ENCODE measurements at regions not wholly inside any gene's neighbourhood (a gene's known extent, or its start where the extent isn't known, plus 50 kb on each side); places are given as distances from the start of the nearest gene placed in this dataset.

DNA sequence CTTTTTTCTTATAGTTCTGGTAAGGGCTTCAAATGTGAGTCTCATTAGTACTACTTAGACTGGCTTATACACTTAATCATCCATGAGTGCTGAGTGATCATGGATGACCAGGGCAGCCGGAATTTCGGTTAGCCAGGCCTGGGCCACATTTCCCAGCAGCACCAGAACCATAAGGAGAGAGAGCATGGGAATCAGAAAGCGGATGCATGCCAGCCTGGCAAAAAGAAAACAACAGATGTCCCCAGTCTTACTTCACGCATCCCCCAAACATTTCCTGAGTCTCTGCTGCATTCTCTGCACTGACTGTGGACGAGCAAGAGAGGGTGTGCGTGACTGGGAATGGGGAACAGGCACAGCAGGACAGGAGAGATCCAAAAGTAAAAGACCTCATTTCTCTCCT lies 371.1 kb upstream of the ZNF608 start:
- H3K4me3 ChIP-seq (ENCODE audit: low read depth, low read length): no peak overlapping the region
- TF ChIP-seq CTCF (IDR thresholded peaks at IDR 0.05; ENCODE audit: control insufficient read depth, extremely low read depth, insufficient read depth): no peak
- no peak for DNase-seq (ENCODE audit: low read depth)

DNA sequence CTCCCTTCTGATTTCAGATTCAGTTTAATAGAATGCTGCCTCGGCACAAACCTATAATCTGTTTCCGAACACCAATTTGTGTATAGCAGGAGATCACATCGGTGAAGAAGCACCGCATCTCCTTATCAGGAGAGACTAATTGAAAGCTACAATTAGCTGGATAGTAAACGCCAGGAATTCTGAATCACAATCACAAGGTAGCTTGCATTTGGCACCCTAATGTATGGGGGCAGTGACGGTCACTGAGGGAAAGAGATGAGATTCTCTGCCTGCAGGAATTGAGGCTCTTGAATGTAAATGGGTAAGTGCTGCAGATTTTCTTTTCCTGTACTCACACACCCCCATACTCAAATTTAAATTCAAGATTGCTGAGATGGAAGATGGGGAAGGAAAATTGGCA lies 373.6 kb upstream of the ZNF608 start:
- no peak for DNase-seq (ENCODE audit: low read depth)
- no peak overlapping the region for H3K4me3 ChIP-seq (ENCODE audit: low read depth, low read length)
- TF ChIP-seq CTCF (IDR thresholded peaks at IDR 0.05; ENCODE audit: control insufficient read depth, extremely low read depth, insufficient read depth): no peak

DNA sequence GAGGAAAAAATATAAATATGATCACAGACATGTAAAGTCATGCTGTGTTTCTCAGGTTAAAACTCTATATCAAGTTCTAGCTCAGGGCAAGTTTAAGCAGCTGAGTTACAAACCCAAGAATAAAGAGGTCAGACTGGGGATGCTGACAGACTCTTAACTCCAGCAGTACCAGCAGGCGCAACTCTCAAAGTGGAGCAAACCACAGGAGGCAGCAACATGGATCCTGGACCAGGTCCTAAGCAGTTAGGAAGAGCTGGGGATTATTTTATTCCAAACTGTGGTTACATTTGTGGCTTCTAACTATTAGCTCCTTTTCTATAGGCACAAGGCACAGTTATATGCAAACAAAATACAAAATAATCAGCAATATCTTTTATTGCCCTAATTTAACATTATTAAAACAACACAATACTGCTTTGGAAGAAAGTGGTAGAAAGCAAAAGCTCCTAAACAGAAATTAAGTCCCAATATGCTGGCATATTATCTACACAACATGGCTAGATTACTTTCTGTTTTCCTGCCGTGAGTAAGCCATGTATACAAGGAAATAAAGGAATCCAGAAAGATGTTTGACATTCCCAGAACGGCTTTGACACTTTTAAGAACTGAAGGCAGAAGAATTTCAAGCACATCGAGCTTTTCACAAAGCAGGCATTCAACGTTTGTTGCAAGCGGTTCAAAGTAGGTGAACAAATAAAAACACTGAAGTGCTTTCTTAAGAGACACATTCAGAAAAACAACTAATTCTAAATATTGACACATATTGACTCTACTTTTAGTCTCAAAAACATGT lies 378.8 kb upstream of the ZNF608 start:
- no peak for TF ChIP-seq CTCF (IDR thresholded peaks at IDR 0.05; ENCODE audit: control insufficient read depth, extremely low read depth, insufficient read depth)
- no peak overlapping the region for H3K4me3 ChIP-seq (ENCODE audit: low read depth, low read length)
- DNase-seq (ENCODE audit: low read depth): no peak

DNA sequence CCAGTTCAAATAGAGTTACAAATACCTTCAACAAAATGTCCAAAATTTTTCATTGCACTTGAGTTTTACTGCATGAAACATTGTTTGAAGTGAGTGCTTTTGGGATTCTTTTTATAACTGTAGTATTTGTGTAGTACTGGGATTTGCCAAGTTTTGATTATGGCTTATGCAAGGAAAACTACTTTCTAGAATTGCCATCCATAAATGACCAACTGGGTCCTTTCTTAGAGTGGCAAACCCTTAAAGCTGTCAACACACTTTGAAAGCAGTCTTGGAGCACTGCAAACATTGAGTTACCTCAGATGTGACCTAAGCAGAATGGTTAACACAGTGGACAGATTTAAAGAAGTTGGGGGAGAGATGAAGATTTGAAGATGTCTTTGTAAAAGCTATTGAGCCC lies 379.6 kb upstream of the ZNF608 start:
- TF ChIP-seq CTCF (IDR thresholded peaks at IDR 0.05; ENCODE audit: control insufficient read depth, extremely low read depth, insufficient read depth): no peak
- no peak for DNase-seq (ENCODE audit: low read depth)
- H3K4me3 ChIP-seq (ENCODE audit: low read depth, low read length): no peak overlapping the region

DNA sequence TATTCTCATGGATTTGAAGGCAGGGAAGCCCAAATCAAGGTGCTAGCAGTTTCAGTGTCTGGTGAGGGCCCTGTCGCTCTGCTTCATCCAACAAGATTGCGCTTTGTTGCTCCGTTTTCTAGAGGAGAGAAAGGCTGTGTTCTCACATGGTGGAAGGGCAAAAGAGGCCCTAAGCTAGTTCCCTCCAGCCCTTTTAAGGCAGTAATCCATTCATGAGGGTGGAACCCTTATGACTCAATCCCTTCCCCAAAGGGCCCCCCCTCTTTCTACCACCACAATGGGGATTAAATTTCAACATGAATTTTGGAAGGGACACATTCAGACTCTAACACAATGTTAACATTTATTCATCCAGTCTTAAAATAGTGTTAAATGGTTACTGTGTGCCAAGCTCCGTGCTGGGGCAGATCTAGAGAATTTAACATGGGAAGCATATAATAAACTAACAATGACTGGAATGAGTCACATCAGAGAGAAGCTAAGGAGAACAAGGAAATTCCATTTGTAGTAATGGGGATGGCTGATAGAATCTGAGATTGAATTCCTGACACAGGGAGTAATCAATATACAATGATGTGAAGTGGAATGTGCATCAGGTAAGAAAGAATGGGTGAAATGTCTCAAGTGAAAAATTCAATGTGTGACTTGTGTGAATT lies 382.8 kb upstream of the ZNF608 start:
- DNase-seq (ENCODE audit: low read depth): no peak

DNA sequence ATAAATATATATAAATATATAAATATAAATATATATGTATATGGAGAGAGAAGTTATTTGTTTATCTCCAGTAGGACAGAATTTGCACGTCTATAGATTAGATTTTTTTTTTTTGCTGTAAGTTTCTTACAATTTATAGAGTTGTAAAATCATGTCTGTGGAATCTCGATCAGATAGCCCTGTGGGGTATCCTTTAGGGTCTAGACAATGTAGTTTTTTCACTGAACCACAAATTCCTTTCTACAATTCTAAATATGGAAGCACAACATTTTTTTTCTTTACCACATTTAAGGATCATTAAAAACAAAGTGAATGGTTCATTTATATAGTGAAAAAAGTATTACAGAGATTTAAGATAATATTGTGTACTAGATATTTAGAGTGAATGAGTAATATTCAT lies 384.2 kb upstream of the ZNF608 start:
- TF ChIP-seq CTCF (IDR thresholded peaks at IDR 0.05; ENCODE audit: control insufficient read depth, extremely low read depth, insufficient read depth): no peak
- DNase-seq (ENCODE audit: low read depth): no peak
- no peak overlapping the region for H3K4me3 ChIP-seq (ENCODE audit: low read depth, low read length)

More for the DNA sequence above, 382.8 kb upstream of the ZNF608 start:
- TF ChIP-seq CTCF (IDR thresholded peaks at IDR 0.05; ENCODE audit: control insufficient read depth, extremely low read depth, insufficient read depth): no peak
- H3K4me3 ChIP-seq (ENCODE audit: low read depth, low read length): no peak overlapping the region

Measured in LNCaP clone FGC (cell line).